Loucy (cell line): ENCODE measurements at regions not wholly inside any gene's neighbourhood (a gene's known extent, or its start where the extent isn't known, plus 50 kb on each side); places are given as distances from the start of the nearest gene placed in this dataset.

ENCODE experiments used
- H2AFZ ChIP-seq: fragments of 200-600 bp; sonication (generic); 2 replicates; pipeline ENCODE4 v1.6.0; 2016; ENCODE audit warnings: antibody characterized with exemption, mild to moderate bottlenecking, low read length, moderate library complexity
- H3F3A ChIP-seq: fragments of 200-600 bp; 2 replicates; pipeline ENCODE4 v1.6.0; 2016; ENCODE audit warnings: antibody characterized with exemption, low read depth, mild to moderate bottlenecking
- H3K27me3 ChIP-seq: fragments of 200-600 bp; sonication (generic); 2 replicates; pipeline ENCODE4 v1.6.1; 2014; ENCODE audit warnings: low read length, mild to moderate bottlenecking; ENCODE audit not compliant: insufficient read depth, poor library complexity, severe bottlenecking
- H3K36me3 ChIP-seq: fragments of 200-600 bp; sonication (generic); 2 replicates; pipeline ENCODE4 v1.6.1; 2016; ENCODE audit warnings: low read length; ENCODE audit not compliant: insufficient read depth
- H3K4me1 ChIP-seq: fragments of 200-600 bp; sonication (generic); 2 replicates; pipeline ENCODE4 v1.5.1; 2014; ENCODE audit warnings: low read length, mild to moderate bottlenecking; ENCODE audit not compliant: insufficient read depth, poor library complexity, severe bottlenecking
- H3K4me2 ChIP-seq: fragments of 200-600 bp; sonication (generic); 2 replicates; pipeline ENCODE4 v1.6.0; 2014; ENCODE audit warnings: antibody characterized with exemption, low read length, low read depth, mild to moderate bottlenecking; ENCODE audit not compliant: poor library complexity, severe bottlenecking
- H3K4me3 ChIP-seq: fragments of 200-600 bp; sonication (generic); 2 replicates; pipeline ENCODE4 v1.5.1; 2014; ENCODE audit warnings: low read length, mild to moderate bottlenecking, mixed read lengths; ENCODE audit not compliant: poor library complexity, severe bottlenecking
- H3K79me2 ChIP-seq: fragments of 200-600 bp; sonication (generic); 2 replicates; pipeline ENCODE4 v1.6.1; 2014; ENCODE audit warnings: low read length; ENCODE audit not compliant: insufficient read depth
- H3K9ac ChIP-seq: fragments of 200-600 bp; sonication (generic); 2 replicates; pipeline ENCODE4 v1.6.0; 2014; ENCODE audit warnings: mild to moderate bottlenecking, low read depth, low read length, moderate library complexity; ENCODE audit not compliant: poor library complexity, severe bottlenecking
- H3K9me2 ChIP-seq: fragments of 200-600 bp; sonication (generic); replicated peaks from 2 replicates; pipeline ENCODE4 v1.6.1; 2016; ENCODE audit warnings: low read depth, low read length, mixed read lengths
- H3K9me3 ChIP-seq: fragments of 200-600 bp; sonication (generic); 2 replicates; pipeline ENCODE4 v1.6.1; 2014; ENCODE audit warnings: mild to moderate bottlenecking, antibody characterized with exemption, low read length, low read depth; ENCODE audit not compliant: insufficient read depth
- H4K20me1 ChIP-seq: fragments of 200-600 bp; sonication (generic); 2 replicates; pipeline ENCODE4 v1.6.0; 2014; ENCODE audit warnings: antibody characterized with exemption, low read length, mild to moderate bottlenecking; ENCODE audit not compliant: insufficient read depth, poor library complexity, severe bottlenecking
- EZH2phosphoT487 ChIP-seq: fragments of 200-600 bp; IDR thresholded peaks from 2 replicates; pipeline ENCODE4 v1.6.1; 2018; ENCODE audit warnings: antibody characterized with exemption, mild to moderate bottlenecking, moderate library complexity, borderline replicate concordance
- TF ChIP-seq, protein P1 (sequence below): fragments of 200-600 bp; sonication (generic); conservative IDR thresholded peaks from 2 replicates; pipeline ENCODE4 v1.5.1; 2014; ENCODE audit warnings: mild to moderate bottlenecking, antibody characterized with exemption, low read length

DNA sequence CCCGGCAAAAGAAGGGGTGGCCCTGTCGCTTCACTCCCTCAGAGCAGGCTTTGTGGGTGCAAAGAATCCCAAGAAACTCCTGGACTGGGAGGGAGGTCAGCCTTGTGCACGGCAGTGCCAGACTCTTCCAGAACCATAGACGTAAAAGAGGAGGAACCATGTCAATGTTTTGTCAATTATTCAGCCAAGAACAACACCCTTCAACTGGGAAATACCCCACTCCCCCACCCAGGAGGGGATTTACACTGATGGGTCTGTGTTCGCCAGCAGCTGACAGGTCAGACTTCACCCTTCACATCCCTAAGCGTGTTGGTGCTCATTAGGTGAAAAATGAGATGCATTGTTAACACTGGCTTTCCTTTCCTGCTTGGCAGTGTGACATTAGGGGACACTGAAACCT, 116.8 kb upstream of the BMPER start:
- no peak overlapping the region for H3K4me2 ChIP-seq
- no peaks in the 10 kb centered on the region for H3K27me3 ChIP-seq
- no peaks in the 10 kb centered on the region for H3K4me1 ChIP-seq
- H4K20me1 ChIP-seq = no peaks in the 10 kb centered on the region
- H3K9me3 ChIP-seq = no peaks in the 10 kb centered on the region
- TF ChIP-seq, protein P1, sequence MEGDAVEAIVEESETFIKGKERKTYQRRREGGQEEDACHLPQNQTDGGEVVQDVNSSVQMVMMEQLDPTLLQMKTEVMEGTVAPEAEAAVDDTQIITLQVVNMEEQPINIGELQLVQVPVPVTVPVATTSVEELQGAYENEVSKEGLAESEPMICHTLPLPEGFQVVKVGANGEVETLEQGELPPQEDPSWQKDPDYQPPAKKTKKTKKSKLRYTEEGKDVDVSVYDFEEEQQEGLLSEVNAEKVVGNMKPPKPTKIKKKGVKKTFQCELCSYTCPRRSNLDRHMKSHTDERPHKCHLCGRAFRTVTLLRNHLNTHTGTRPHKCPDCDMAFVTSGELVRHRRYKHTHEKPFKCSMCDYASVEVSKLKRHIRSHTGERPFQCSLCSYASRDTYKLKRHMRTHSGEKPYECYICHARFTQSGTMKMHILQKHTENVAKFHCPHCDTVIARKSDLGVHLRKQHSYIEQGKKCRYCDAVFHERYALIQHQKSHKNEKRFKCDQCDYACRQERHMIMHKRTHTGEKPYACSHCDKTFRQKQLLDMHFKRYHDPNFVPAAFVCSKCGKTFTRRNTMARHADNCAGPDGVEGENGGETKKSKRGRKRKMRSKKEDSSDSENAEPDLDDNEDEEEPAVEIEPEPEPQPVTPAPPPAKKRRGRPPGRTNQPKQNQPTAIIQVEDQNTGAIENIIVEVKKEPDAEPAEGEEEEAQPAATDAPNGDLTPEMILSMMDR = no peak
- TF ChIP-seq EZH2phosphoT487 = no peak
- H3K36me3 ChIP-seq = no peaks in the 10 kb centered on the region
- no peaks in the 10 kb centered on the region for H3F3A ChIP-seq
- H3K9me2 ChIP-seq = no peaks in the 10 kb centered on the region
- H3K79me2 ChIP-seq = no peaks in the 10 kb centered on the region
- no peak overlapping the region for H3K9ac ChIP-seq
- H3K4me3 ChIP-seq = no peak overlapping the region
- H2AFZ ChIP-seq = no peak overlapping the region

GRCh38 chr7:33789871-33790630, 115.3 kb upstream of the BMPER start:
- no peak overlapping the region for H2AFZ ChIP-seq

GRCh38 chr7:33790746-33791145, 114.6 kb upstream of the BMPER start:
- H3K4me1 ChIP-seq = no peaks in the 10 kb centered on the region
- H3K9me2 ChIP-seq = no peaks in the 10 kb centered on the region
- H3F3A ChIP-seq = no peaks in the 10 kb centered on the region
- H3K27me3 ChIP-seq = no peaks in the 10 kb centered on the region
- H3K9ac ChIP-seq = no peak overlapping the region
- H3K4me3 ChIP-seq = no peak overlapping the region
- H3K4me2 ChIP-seq = no peak overlapping the region
- TF ChIP-seq, protein P1 = no peak
- no peak for TF ChIP-seq EZH2phosphoT487
- H3K79me2 ChIP-seq = no peaks in the 10 kb centered on the region
- no peaks in the 10 kb centered on the region for H4K20me1 ChIP-seq
- H3K36me3 ChIP-seq = no peaks in the 10 kb centered on the region
- H3K9me3 ChIP-seq = no peaks in the 10 kb centered on the region
- H2AFZ ChIP-seq = no peak overlapping the region

More at GRCh38 chr7:33789871-33790630, 115.3 kb upstream of the BMPER start:
- Histone ChIP-seq H4K20me1 (no peaks in the 10 kb centered on the region), H3K27me3 (no peaks in the 10 kb centered on the region), H3K4me1 (no peaks in the 10 kb centered on the region), H3K9me2 (no peaks in the 10 kb centered on the region), H3K9me3 (no peaks in the 10 kb centered on the region), H3K4me2 (no peak overlapping the region), H3F3A (no peaks in the 10 kb centered on the region), H3K79me2 (no peaks in the 10 kb centered on the region), H3K4me3 (no peak overlapping the region), H3K9ac (no peak overlapping the region), H3K36me3 (no peaks in the 10 kb centered on the region)
- TF ChIP-seq, protein P1 = no peak
- no peak for TF ChIP-seq EZH2phosphoT487
